Lower leg skin (tissue), 4 donors: ENCODE measurements at regions not wholly inside any gene's neighbourhood (a gene's known extent, or its start where the extent isn't known, plus 50 kb on each side); places are given as distances from the start of the nearest gene placed in this dataset.
"Not testable (repeated sequence)": the region's sequence is repeated elsewhere in the genome, so short reads cannot be mapped to it uniquely, and the experiment has no call there.

Source experiments
- DNase-seq, 2 donors: peaks; one replicate each; pipeline ENCODE4 v3.0.0-alpha.2; 2019; ENCODE audit warnings: low spot score in 2 of 2
- H3K4me3 ChIP-seq: fragments of 200-600 bp; sonication (generic); 2 replicates; pipeline ENCODE4 v1.5.1; 2017; ENCODE audit warnings: mild to moderate bottlenecking, low read depth; ENCODE audit not compliant: poor library complexity, severe bottlenecking
- CTCF ChIP-seq, 3 donors: fragments of 450-650 bp; IDR thresholded peaks; one replicate each; pipeline ENCODE4 v1.5.1; 2016; ENCODE audit warnings: antibody characterized with exemption in 3 of 3, mild to moderate bottlenecking in 3 of 3, moderate library complexity in 2 of 3
- POLR2A ChIP-seq, 2 donors: fragments of 450-650 bp; IDR thresholded peaks; one replicate each; pipeline ENCODE4 v1.6.1; 2016 to 2017; ENCODE audit warnings: antibody characterized with exemption in 2 of 2, mild to moderate bottlenecking in 1 of 2, moderate library complexity in 1 of 2
- WGBS, 2 donors: methylation state at CpG; one replicate each; pipeline ENCODE4 v1.1.5; 2018; 5-methylcytosine and 5-hydroxymethylcytosine counted together
- intact Hi-C: fragments of 100-400 bp; cut with DNase I; formaldehyde crosslinking; loops from one replicate; pipeline ENCODE4 v1.15.0; 2023; ENCODE audit warnings: low total_unique reads

DNA sequence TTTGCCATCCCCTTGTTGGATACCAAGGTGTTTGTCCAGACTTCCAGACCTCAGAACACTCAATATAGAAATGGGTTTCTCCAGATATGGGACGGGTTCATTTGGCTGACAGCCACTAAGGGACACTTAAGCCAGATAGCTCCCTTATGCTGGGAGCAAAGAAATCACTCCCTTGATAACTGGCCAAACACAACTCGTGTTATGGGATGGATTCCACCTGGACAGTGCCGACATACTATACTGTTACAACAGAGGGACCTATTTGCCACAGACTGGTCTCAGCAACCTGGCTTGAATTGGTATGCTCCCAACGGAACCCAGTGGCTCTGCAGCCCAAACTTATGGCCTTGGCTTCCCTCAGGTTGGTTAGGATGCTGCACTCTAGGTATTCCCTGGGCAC, 114.0 kb upstream of the PLCL2 start:
- no peak for DNase-seq
- no peak overlapping the region for H3K4me3 ChIP-seq
- no peak for TF ChIP-seq CTCF (IDR thresholded peaks at IDR 0.05)
- TF ChIP-seq POLR2A (IDR thresholded peaks at IDR 0.05): no peak
- 86 to 87% methylated on average over 4 of the region's 4 CpGs for WGBS, 2 donors
- intact Hi-C loops: no loop called here

GRCh38 chr3:16773594-16773993, 111.2 kb upstream of the PLCL2 start:
- intact Hi-C loops, H3K4me3 ChIP-seq, DNase-seq: not testable (repeated sequence)
- 83 to 93% methylated on average over 7 to 15 of the region's 15 CpGs for WGBS, 2 donors

- intact Hi-C loops, H3K4me3 ChIP-seq, DNase-seq: not testable (repeated sequence)
- WGBS, 2 donors: 88% methylated on average over 11 of the region's 11 CpGs
Observed at GRCh38 chr3:16774536-16774935, 110.2 kb upstream of the PLCL2 start.

DNA sequence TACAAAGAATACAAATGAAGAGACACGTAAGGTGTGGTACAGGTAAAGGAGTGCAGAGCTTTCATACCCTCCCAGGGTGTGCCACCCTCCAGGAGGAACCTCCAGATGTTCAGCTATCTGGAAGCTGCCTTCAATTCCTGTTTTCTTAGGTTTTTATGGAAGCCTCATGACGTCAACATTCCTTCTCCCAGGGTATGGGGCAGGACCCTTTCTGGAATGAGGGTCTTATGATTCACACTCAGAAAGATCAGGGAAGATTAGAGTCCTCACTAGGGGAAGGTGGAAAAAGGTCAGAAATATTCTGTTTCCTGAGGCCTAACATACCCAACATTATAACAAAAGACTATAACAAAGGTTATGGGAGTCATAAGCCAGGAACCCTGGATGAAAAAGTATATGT, 99.8 kb upstream of the PLCL2 start:
- DNase-seq: no peak
- WGBS, 2 donors: 70 to 79% methylated on average over 2 of the region's 2 CpGs
- no peak for TF ChIP-seq CTCF (IDR thresholded peaks at IDR 0.05)
- no peak for TF ChIP-seq POLR2A (IDR thresholded peaks at IDR 0.05)
- intact Hi-C loops: no loop called here
- no peak overlapping the region for H3K4me3 ChIP-seq

DNA sequence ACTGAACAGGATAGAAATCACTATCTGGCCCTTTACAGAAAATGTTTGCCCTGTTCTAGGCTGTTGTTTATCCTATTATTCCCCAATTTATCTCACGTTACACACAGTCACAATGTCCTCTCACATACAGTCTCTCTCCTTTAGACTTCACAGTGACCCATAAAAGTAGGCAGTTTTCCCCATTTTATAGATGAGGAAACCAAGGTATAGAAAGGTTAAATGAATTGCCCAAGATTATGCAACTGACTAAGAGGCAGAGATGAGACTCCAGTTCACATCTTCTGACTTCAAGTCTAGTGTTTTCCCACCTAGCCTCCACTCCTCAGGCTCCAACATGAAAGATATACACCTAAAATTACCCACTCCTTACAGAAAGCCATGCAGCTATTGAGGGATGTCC, 99.3 kb upstream of the PLCL2 start:
- no peak for TF ChIP-seq CTCF (IDR thresholded peaks at IDR 0.05)
- TF ChIP-seq POLR2A (IDR thresholded peaks at IDR 0.05): no peak
- H3K4me3 ChIP-seq: no peak overlapping the region
- intact Hi-C loops: no loop called here
- WGBS, 2 donors: 82 to 90% methylated on average over 1 of the region's 1 CpG
- no peak for DNase-seq

DNA sequence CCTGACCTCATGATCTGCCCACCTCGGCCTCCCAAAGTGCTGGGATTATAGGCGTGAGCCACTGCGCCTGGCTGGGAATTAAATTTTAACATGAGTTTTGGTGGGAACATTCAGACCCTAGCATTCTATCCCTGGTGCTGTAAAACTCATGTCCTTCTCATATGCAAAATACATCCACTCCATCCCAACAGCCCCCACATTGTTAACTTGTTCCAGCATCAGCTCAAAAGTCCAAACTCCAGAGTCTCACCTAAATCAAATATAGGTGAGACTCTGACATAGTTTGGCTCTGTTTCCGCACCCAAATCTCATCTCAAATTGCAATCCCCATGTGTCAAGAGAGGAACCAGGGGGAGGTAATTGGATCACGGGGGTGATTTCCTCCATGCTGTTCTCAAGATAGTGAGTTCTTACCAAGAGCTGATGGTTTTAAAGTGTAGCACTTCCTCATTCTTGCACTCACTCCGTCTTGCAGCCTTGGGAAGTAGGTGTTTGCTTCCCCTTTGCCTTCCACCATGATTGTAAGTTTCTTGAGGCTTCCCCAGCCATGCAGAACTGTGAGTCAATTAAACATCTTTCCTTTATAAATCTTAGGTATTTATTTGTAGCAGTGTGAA, 96.2 kb upstream of the PLCL2 start:
- intact Hi-C loops: no loop called here
- WGBS, 2 donors: 79 to 80% methylated on average over 6 of the region's 6 CpGs
- no peak for TF ChIP-seq POLR2A (IDR thresholded peaks at IDR 0.05)
- no peak for TF ChIP-seq CTCF (IDR thresholded peaks at IDR 0.05)
- H3K4me3 ChIP-seq: no peak overlapping the region
- DNase-seq: no peak

DNA sequence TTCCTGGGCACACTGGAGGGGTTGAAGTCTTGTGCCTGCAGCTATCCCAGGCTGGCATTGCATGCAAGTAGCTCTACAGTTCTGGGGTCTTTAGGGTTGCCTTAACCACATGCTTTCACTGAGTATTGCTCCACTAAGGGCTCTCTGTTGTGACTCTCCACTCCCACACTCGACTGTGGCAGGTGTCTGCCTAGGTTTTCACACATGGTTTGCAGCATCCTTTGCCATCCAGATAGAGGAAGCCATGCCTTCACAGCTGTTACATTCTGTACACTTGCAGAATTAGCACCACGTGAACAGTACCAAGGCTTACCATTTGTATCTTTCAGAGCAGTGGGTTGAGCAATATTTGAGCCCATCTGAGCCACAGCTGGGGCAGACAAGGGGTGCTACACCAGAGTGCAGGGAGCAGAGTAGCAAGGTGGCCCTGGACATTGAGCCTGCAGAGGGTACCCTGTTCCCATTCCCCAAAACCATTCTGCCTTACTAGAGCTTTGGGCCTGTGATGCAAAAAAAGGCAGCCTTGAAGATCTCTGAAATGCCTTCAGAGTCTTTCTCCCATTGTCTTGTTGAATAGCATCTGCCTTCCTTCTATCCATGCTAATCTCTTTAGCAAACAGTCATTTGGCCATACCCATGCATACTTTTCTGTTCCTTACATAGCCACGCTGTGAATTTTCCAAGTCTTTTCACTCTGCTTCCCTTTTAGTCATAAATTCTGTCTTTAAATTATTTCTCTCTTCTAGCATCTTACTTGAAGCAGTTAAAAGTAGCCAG, 95.2 kb upstream of the PLCL2 start:
- WGBS, 2 donors: 64 to 79% methylated on average over 3 of the region's 3 CpGs
- TF ChIP-seq CTCF (IDR thresholded peaks at IDR 0.05) (no peak), POLR2A (IDR thresholded peaks at IDR 0.05) (no peak)
- no peak overlapping the region for H3K4me3 ChIP-seq
- intact Hi-C loops: no loop called here
- no peak for DNase-seq
